Osteocyte (in vitro differentiated cells): ENCODE measurements at regions not wholly inside any gene's neighbourhood (a gene's known extent, or its start where the extent isn't known, plus 50 kb on each side); places are given as distances from the start of the nearest gene placed in this dataset.

Experiments used
- DNase-seq: peaks from one replicate; pipeline ENCODE4 v3.0.0; 2021; ENCODE audit warnings: mixed read lengths; ENCODE audit not compliant: unreplicated experiment; ENCODE audit errors: extremely low spot score
- H3K27ac Mint-ChIP-seq: one replicate; pipeline ENCODE4 v1.8.0; 2021; ENCODE audit warnings: mild to moderate bottlenecking, mixed read lengths; ENCODE audit not compliant: unreplicated experiment
- H3K27me3 Mint-ChIP-seq: one replicate; pipeline ENCODE4 v1.8.0; 2021; ENCODE audit warnings: mixed read lengths; ENCODE audit not compliant: unreplicated experiment
- H3K36me3 Mint-ChIP-seq: one replicate; pipeline ENCODE4 v1.8.0; 2021; ENCODE audit warnings: mixed read lengths; ENCODE audit not compliant: unreplicated experiment
- H3K4me1 Mint-ChIP-seq: one replicate; pipeline ENCODE4 v1.8.0; 2021; ENCODE audit warnings: mixed read lengths; ENCODE audit not compliant: unreplicated experiment
- H3K4me3 Mint-ChIP-seq: one replicate; pipeline ENCODE4 v1.8.0; 2021; ENCODE audit warnings: mild to moderate bottlenecking, moderate library complexity, mixed read lengths; ENCODE audit not compliant: unreplicated experiment
- H3K9me3 Mint-ChIP-seq: one replicate; pipeline ENCODE4 v1.8.0; 2021; ENCODE audit warnings: mixed read lengths; ENCODE audit not compliant: unreplicated experiment
- TF ChIP-seq, protein P1 (sequence below): fragments of 200-600 bp; sonication (generic); IDR thresholded peaks from 2 replicates; pipeline ENCODE4 v1.5.0; 2021; ENCODE audit warnings: antibody characterized with exemption, mild to moderate bottlenecking, moderate library complexity

DNA sequence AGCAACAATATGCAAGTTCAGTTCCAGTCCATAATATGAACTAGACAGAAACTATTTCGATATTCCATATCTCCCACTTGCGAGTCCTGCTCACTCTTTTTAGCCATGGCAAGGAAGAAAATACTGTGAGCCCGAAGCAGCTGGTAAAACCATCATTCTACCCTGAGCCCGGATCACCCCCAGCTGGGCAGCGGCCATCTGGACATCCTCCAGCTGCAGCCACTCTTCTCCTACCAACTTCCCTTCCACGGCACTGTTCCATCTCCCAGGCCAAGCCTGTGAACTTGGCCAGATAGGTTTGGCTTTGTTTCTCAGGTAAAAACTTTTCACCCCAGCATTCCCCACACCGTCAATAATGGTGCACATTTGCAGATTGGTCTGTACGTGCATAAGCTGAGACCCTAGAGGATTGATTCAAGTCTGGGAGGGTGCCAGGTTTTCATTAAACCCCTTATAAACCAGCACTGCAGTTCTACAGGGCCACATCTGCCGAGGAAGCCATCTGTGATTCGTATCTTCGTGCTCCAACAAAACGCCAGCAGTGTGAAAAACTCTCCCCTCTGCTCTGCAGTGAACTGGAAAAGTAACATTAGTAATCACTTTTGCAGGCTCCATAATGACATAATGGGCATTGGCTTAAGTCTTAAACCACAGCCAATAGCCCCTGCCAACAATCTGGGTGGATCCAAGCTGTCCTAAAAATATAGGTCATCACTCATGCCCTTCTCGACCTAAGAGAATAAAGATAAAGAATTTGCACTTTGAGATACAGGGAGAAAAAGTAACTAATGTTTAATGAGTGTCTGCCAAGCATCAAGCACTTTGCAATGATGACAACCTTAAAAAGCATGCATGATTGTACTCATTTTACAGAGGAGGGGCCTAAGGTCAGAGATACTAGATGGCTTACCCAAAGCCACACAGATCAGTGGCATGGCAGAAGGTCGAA lies 205.1 kb downstream of the PLPP3 start:
- H3K4me1 Mint-ChIP-seq: peaks cover 12% of the 10 kb centered on the region
- no peak overlapping the region for H3K4me3 Mint-ChIP-seq
- H3K36me3 Mint-ChIP-seq: no peaks in the 10 kb centered on the region
- H3K9me3 Mint-ChIP-seq: no peaks in the 10 kb centered on the region
- no peaks in the 10 kb centered on the region for H3K27me3 Mint-ChIP-seq
- no peak overlapping the region for H3K27ac Mint-ChIP-seq
- TF ChIP-seq, protein P1, sequence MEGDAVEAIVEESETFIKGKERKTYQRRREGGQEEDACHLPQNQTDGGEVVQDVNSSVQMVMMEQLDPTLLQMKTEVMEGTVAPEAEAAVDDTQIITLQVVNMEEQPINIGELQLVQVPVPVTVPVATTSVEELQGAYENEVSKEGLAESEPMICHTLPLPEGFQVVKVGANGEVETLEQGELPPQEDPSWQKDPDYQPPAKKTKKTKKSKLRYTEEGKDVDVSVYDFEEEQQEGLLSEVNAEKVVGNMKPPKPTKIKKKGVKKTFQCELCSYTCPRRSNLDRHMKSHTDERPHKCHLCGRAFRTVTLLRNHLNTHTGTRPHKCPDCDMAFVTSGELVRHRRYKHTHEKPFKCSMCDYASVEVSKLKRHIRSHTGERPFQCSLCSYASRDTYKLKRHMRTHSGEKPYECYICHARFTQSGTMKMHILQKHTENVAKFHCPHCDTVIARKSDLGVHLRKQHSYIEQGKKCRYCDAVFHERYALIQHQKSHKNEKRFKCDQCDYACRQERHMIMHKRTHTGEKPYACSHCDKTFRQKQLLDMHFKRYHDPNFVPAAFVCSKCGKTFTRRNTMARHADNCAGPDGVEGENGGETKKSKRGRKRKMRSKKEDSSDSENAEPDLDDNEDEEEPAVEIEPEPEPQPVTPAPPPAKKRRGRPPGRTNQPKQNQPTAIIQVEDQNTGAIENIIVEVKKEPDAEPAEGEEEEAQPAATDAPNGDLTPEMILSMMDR: no peak
- no peak for DNase-seq

DNA sequence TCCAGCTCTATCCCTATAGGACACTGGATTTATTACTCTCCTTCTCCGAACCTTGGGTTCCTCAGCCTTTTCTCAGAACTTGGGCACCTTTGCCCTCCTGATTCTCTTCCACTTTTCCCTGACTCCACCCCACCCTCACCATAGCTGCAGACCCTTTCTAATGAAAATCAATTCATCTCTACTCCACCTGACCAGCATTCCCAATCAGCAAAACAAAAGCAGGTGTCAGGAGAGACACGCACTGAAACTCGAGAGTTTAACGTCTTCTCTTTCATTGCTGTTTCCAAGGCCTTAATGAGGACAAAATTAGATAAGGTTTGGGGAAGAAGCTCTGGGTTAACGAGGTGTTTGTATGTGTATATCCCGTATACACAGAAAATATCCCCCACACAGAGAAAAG lies 208.8 kb downstream of the PLPP3 start:
- no peaks in the 10 kb centered on the region for H3K36me3 Mint-ChIP-seq
- H3K4me1 Mint-ChIP-seq: peaks cover 10% of the 10 kb centered on the region
- H3K9me3 Mint-ChIP-seq: no peaks in the 10 kb centered on the region
- H3K4me3 Mint-ChIP-seq: no peak overlapping the region
- DNase-seq: no peak
- H3K27ac Mint-ChIP-seq: no peak overlapping the region
- H3K27me3 Mint-ChIP-seq: no peaks in the 10 kb centered on the region
- TF ChIP-seq, protein P1: no peak

DNA sequence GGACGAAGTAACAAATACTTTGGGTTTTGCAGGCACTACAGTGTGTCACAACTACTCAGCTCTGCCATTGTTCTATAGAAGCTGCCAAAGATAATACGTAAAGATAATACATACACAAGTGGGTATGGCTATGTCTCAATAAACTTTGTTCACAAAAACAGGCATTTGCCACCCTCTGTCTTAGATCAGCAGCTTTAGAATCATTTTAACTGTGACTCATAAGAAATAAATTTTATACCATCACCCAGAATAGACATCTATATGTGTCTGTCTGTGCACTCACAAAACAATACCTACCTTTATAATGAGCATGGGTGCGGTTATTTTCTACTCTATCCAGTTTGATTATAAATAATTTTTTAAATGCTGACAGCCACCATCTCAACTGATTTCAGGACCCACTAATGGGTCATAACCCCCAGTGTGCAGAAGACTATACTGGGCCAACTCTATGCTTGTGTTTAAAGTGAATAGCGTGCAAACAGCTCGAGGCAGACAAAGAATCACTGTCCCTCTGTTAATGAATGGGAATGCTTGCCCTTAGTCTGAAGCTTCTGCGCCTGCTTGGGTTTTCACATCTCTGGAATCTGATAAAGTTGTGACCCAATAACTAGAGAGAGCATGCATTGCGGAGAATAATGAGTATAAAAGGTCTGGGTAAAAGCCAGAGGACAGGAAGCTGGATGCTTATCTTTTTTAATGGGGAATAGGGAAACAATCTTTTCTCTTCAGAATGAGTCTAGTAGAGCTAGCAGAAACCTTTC lies 216.2 kb downstream of the PLPP3 start:
- TF ChIP-seq, protein P1: no peak
- Mint-ChIP-seq H3K27ac (no peak overlapping the region), H3K27me3 (no peaks in the 10 kb centered on the region), H3K9me3 (no peaks in the 10 kb centered on the region), H3K36me3 (no peaks in the 10 kb centered on the region), H3K4me3 (no peak overlapping the region), H3K4me1 (peaks cover 21% of the 10 kb centered on the region)
- DNase-seq: no peak

DNA sequence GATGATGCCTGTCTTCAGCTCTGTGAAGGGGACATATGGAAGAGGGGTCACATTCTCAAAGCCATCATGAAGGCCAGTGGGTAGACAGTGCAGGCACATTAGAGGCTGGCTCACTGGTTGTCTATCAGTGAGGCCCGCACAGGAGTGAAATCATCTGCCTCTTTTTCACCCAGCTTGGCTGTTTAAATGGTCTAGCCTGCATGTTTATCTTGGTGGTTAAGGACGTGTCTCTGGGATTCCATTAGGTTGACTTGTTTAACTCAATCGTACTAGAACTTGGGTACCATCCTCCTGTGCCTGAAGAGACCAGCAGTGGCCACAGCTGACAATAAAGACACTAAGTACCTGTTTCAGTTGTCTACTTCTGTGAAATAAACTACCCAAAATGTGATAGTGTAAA lies 219.3 kb downstream of the PLPP3 start:
- no peaks in the 10 kb centered on the region for H3K9me3 Mint-ChIP-seq
- DNase-seq: no peak

More for the DNA sequence above, 219.3 kb downstream of the PLPP3 start:
- no peak overlapping the region for H3K27ac Mint-ChIP-seq
- H3K27me3 Mint-ChIP-seq: no peaks in the 10 kb centered on the region
- no peak overlapping the region for H3K4me3 Mint-ChIP-seq
- TF ChIP-seq, protein P1: no peak
- H3K36me3 Mint-ChIP-seq: no peaks in the 10 kb centered on the region
- H3K4me1 Mint-ChIP-seq: peaks cover 23% of the 10 kb centered on the region
